Prostate gland (tissue), 2 donors: ENCODE measurements at regions not wholly inside any gene's neighbourhood (a gene's known extent, or its start where the extent isn't known, plus 50 kb on each side); places are given as distances from the start of the nearest gene placed in this dataset.

ENCODE experiments used
- DNase-seq: peaks from one replicate; pipeline ENCODE4 v3.0.0-alpha.2; 2019; ENCODE audit warnings: low spot score
- H3K27ac ChIP-seq, 2 donors: fragments of 200-600 bp; sonication (generic); 2 replicates each; pipeline ENCODE4 v1.5.1; 2017 to 2019
- H3K27me3 ChIP-seq: fragments of 200-600 bp; sonication (generic); replicated peaks from 2 replicates; pipeline ENCODE4 v1.5.1; 2019; ENCODE audit not compliant: insufficient read depth
- H3K36me3 ChIP-seq, 2 donors: fragments of 200-600 bp; sonication (generic); 1 replicate in 1 of 2; 2 replicates in 1 of 2; pipeline versions ENCODE4 v1.5.1 to v1.8.1; 2017 to 2019
- H3K4me1 ChIP-seq: fragments of 200-600 bp; sonication (generic); replicated peaks from 2 replicates; pipeline ENCODE4 v1.5.1; 2019
- H3K4me3 ChIP-seq, 2 donors: fragments of 200-600 bp; sonication (generic); 2 replicates each; pipeline ENCODE4 v1.5.1; 2017 to 2019
- H3K9me3 ChIP-seq: fragments of 200-600 bp; sonication (generic); 2 replicates; pipeline ENCODE4 v1.5.1; 2017
- CTCF ChIP-seq, 4 experiments: fragments of 200-600 bp in 2 of 4; fragments of 450-650 bp in 2 of 4; sonication (generic) in 2 of 4; IDR thresholded peaks; 1 replicate in 3 of 4; 2 replicates in 1 of 4; pipeline ENCODE4 v1.5.1; 2016 to 2019; ENCODE audit warnings: antibody characterized with exemption in 4 of 4, mild to moderate bottlenecking in 2 of 4, moderate library complexity in 2 of 4
- POLR2A ChIP-seq: fragments of 450-650 bp; IDR thresholded peaks from one replicate; pipeline ENCODE4 v1.6.1; 2016; ENCODE audit warnings: antibody characterized with exemption, mild to moderate bottlenecking
- POLR2AphosphoS5 ChIP-seq: sonication (generic); formaldehyde crosslinking; IDR thresholded peaks from one replicate; pipeline ENCODE4 v1.6.1; 2017; ENCODE audit warnings: antibody characterized with exemption
- WGBS: methylation state at CpG from one replicate; pipeline ENCODE4 v1.1.5; 2018; 5-methylcytosine and 5-hydroxymethylcytosine counted together
- intact Hi-C: fragments of 100-400 bp; cut with DNase I; formaldehyde crosslinking; loops from one replicate; pipeline ENCODE4 v1.14.2; 2022

GRCh38 chr11:29751618-29752017, 265.2 kb downstream of the KCNA4 start:
- H3K4me3 ChIP-seq: no peak overlapping the region
- no peaks in the 10 kb centered on the region for H3K27me3 ChIP-seq
- no peak for DNase-seq
- H3K27ac ChIP-seq: no peak overlapping the region
- no peaks in the 10 kb centered on the region for H3K9me3 ChIP-seq
- no peak for TF ChIP-seq CTCF (IDR thresholded peaks at IDR 0.05)
- TF ChIP-seq POLR2A: no peak
- TF ChIP-seq POLR2AphosphoS5: no peak
- no peaks in the 10 kb centered on the region for H3K4me1 ChIP-seq
- WGBS: 89% methylated on average over 1 of the region's 1 CpG
- intact Hi-C loops: no loop called here
- H3K36me3 ChIP-seq: no peaks in the 10 kb centered on the region

GRCh38 chr11:29750392-29750791, 266.4 kb downstream of the KCNA4 start:
- H3K4me1 ChIP-seq: no peaks in the 10 kb centered on the region
- no peak overlapping the region for H3K27ac ChIP-seq
- H3K27me3 ChIP-seq: no peaks in the 10 kb centered on the region
- intact Hi-C loops: no loop called here
- no peaks in the 10 kb centered on the region for H3K9me3 ChIP-seq
- WGBS: 90% methylated on average over 3 of the region's 3 CpGs
- no peaks in the 10 kb centered on the region for H3K36me3 ChIP-seq
- no peak for TF ChIP-seq CTCF (IDR thresholded peaks at IDR 0.05)
- no peak for TF ChIP-seq POLR2AphosphoS5
- TF ChIP-seq POLR2A: no peak
- DNase-seq: no peak
- H3K4me3 ChIP-seq: no peak overlapping the region

- Histone ChIP-seq H3K27ac (no peak overlapping the region), H3K4me3 (no peak overlapping the region), H3K36me3 (no peaks in the 10 kb centered on the region), H3K27me3 (no peaks in the 10 kb centered on the region), H3K4me1 (no peaks in the 10 kb centered on the region), H3K9me3 (no peaks in the 10 kb centered on the region)
- no peak for TF ChIP-seq POLR2A
- no peak for TF ChIP-seq CTCF (IDR thresholded peaks at IDR 0.05)
- no peak for TF ChIP-seq POLR2AphosphoS5
- intact Hi-C loops: no loop called here
- DNase-seq: no peak
- WGBS: 79% methylated on average over 1 of the region's 1 CpG
These were observed 282.5 kb downstream of the KCNA4 start for GRCh38 chr11:29734287-29734686.

GRCh38 chr11:29713831-29714320, 303.0 kb downstream of the KCNA4 start:
- Histone ChIP-seq H3K4me1 (no peaks in the 10 kb centered on the region), H3K9me3 (no peaks in the 10 kb centered on the region), H3K36me3 (no peaks in the 10 kb centered on the region), H3K4me3 (no peak overlapping the region), H3K27me3 (no peaks in the 10 kb centered on the region), H3K27ac (no peak overlapping the region)
- WGBS: 92% methylated on average over 14 of the region's 14 CpGs
- no peak for DNase-seq
- no peak for TF ChIP-seq POLR2A
- TF ChIP-seq POLR2AphosphoS5: no peak
- no peak for TF ChIP-seq CTCF (IDR thresholded peaks at IDR 0.05)
- intact Hi-C loops: no loop called here

GRCh38 chr11:29712616-29713015, 304.2 kb downstream of the KCNA4 start:
- intact Hi-C loops: no loop called here
- Histone ChIP-seq H3K9me3 (no peaks in the 10 kb centered on the region), H3K27ac (no peak overlapping the region), H3K4me1 (no peaks in the 10 kb centered on the region), H3K36me3 (no peaks in the 10 kb centered on the region), H3K27me3 (no peaks in the 10 kb centered on the region), H3K4me3 (no peak overlapping the region)
- DNase-seq: no peak
- TF ChIP-seq CTCF (IDR thresholded peaks at IDR 0.05) (no peak), POLR2A (no peak), POLR2AphosphoS5 (no peak)
- WGBS: 92% methylated on average over 12 of the region's 12 CpGs
